BE2C (cell line): ENCODE measurements at regions not wholly inside any gene's neighbourhood (a gene's known extent, or its start where the extent isn't known, plus 50 kb on each side); places are given as distances from the start of the nearest gene placed in this dataset.

ENCODE experiments used
- DNase-seq: peaks from one replicate; pipeline ENCODE4 v3.0.0-alpha.2; 2020
- H3K27me3 ChIP-seq: fragments of 250-450 bp; sonication (Bioruptor Pico); 2 replicates; pipeline ENCODE4 v1.5.1; 2020; ENCODE audit warnings: mild to moderate bottlenecking
- H3K36me3 ChIP-seq: fragments of 250-450 bp; sonication (Bioruptor Pico); 2 replicates; pipeline ENCODE4 v1.5.1; 2020; ENCODE audit warnings: mild to moderate bottlenecking
- H3K4me1 ChIP-seq: fragments of 250-450 bp; sonication (Bioruptor Pico); 2 replicates; pipeline ENCODE4 v1.5.1; 2020
- H3K4me3 ChIP-seq: 2 replicates; pipeline ENCODE4 v1.5.1; 2011; ENCODE audit warnings: low read depth, low read length
- H3K9me3 ChIP-seq: fragments of 250-450 bp; sonication (Bioruptor Pico); 2 replicates; pipeline ENCODE4 v1.5.1; 2020
- CTCF ChIP-seq: IDR thresholded peaks from 2 replicates; pipeline ENCODE4 v1.5.1; 2012; ENCODE audit warnings: mild to moderate bottlenecking, low read depth, low read length

GRCh38 chr5:4215143-4215542 is 619.5 kb downstream of the IRX1 start:
- H3K4me3 ChIP-seq = no peak overlapping the region
- no peaks in the 10 kb centered on the region; the same call in 1 of the 2 replicates for H3K9me3 ChIP-seq
- H3K4me1 ChIP-seq = no peaks in the 10 kb centered on the region
- no peaks in the 10 kb centered on the region for H3K36me3 ChIP-seq
- no peaks in the 10 kb centered on the region for H3K27me3 ChIP-seq
- no peak for TF ChIP-seq CTCF
- no peak for DNase-seq

- Histone ChIP-seq H3K4me3 (no peak overlapping the region), H3K27me3 (no peaks in the 10 kb centered on the region), H3K36me3 (no peaks in the 10 kb centered on the region), H3K9me3 (no peaks in the 10 kb centered on the region; the same call in 1 of the 2 replicates), H3K4me1 (no peaks in the 10 kb centered on the region)
- TF ChIP-seq CTCF = no peak
- no peak for DNase-seq
Measured at GRCh38 chr5:4216142-4216541, 620.5 kb downstream of the IRX1 start.

- no peaks in the 10 kb centered on the region for H3K4me1 ChIP-seq
- TF ChIP-seq CTCF = no peak
- no peaks in the 10 kb centered on the region for H3K36me3 ChIP-seq
- H3K27me3 ChIP-seq = no peaks in the 10 kb centered on the region
- no peak for DNase-seq
- H3K9me3 ChIP-seq = no peaks in the 10 kb centered on the region
- no peak overlapping the region for H3K4me3 ChIP-seq
Measured at GRCh38 chr5:4220016-4220415, 624.4 kb downstream of the IRX1 start.

- Histone ChIP-seq H3K9me3 (no peaks in the 10 kb centered on the region), H3K27me3 (no peaks in the 10 kb centered on the region), H3K4me3 (no peak overlapping the region), H3K36me3 (no peaks in the 10 kb centered on the region), H3K4me1 (no peaks in the 10 kb centered on the region)
- TF ChIP-seq CTCF = no peak
- no peak for DNase-seq
Measured at GRCh38 chr5:4221048-4221447, 625.4 kb downstream of the IRX1 start.

- no peak for TF ChIP-seq CTCF
- no peaks in the 10 kb centered on the region for H3K9me3 ChIP-seq
- DNase-seq = no peak
Measured at GRCh38 chr5:4222147-4222546, 626.5 kb downstream of the IRX1 start.

GRCh38 chr5:4222821-4223220 is 627.2 kb downstream of the IRX1 start:
- no peaks in the 10 kb centered on the region for H3K4me1 ChIP-seq
- no peaks in the 10 kb centered on the region; the same call in 1 of the 2 replicates for H3K9me3 ChIP-seq
- no peaks in the 10 kb centered on the region for H3K27me3 ChIP-seq
- no peaks in the 10 kb centered on the region for H3K36me3 ChIP-seq
- TF ChIP-seq CTCF = no peak
- no peak overlapping the region for H3K4me3 ChIP-seq
- no peak for DNase-seq

More at GRCh38 chr5:4222147-4222546, 626.5 kb downstream of the IRX1 start:
- Histone ChIP-seq H3K4me1 (no peaks in the 10 kb centered on the region), H3K27me3 (no peaks in the 10 kb centered on the region), H3K36me3 (no peaks in the 10 kb centered on the region), H3K4me3 (no peak overlapping the region)
